Loucy (cell line): ENCODE measurements at regions not wholly inside any gene's neighbourhood (a gene's known extent, or its start where the extent isn't known, plus 50 kb on each side); places are given as distances from the start of the nearest gene placed in this dataset.

ENCODE experiments used
- CTCF ChIP-seq: fragments of 200-600 bp; sonication (generic); conservative IDR thresholded peaks from 2 replicates; pipeline ENCODE4 v1.5.1; 2014; ENCODE audit warnings: mild to moderate bottlenecking, antibody characterized with exemption, low read length
- EZH2phosphoT487 ChIP-seq: fragments of 200-600 bp; IDR thresholded peaks from 2 replicates; pipeline ENCODE4 v1.6.1; 2018; ENCODE audit warnings: antibody characterized with exemption, mild to moderate bottlenecking, moderate library complexity, borderline replicate concordance

- TF ChIP-seq CTCF (no peak), EZH2phosphoT487 (no peak)
Measured at GRCh38 chr5:68389618-68390017, 174.1 kb downstream of the PIK3R1 start.
